B cell (primary cell): ENCODE measurements at regions not wholly inside any gene's neighbourhood (a gene's known extent, or its start where the extent isn't known, plus 50 kb on each side); places are given as distances from the start of the nearest gene placed in this dataset.

Experiments
- EZH2 ChIP-seq: IDR thresholded peaks from 2 replicates; pipeline ENCODE4 v1.6.1; 2012; ENCODE audit warnings: borderline replicate concordance, low read depth, mild to moderate bottlenecking, moderate library complexity, low read length; ENCODE audit not compliant: insufficient read depth, poor library complexity, severe bottlenecking
- TF ChIP-seq, protein P1 (sequence below): fragments of 200-600 bp; IDR thresholded peaks from one replicate; pipeline ENCODE4 v1.8.0; 2022; ENCODE audit warnings: antibody characterized with exemption, mild to moderate bottlenecking

GRCh38 chr5:2324788-2325187 is 426.7 kb downstream of the IRX2 start:
- TF ChIP-seq, protein P1, sequence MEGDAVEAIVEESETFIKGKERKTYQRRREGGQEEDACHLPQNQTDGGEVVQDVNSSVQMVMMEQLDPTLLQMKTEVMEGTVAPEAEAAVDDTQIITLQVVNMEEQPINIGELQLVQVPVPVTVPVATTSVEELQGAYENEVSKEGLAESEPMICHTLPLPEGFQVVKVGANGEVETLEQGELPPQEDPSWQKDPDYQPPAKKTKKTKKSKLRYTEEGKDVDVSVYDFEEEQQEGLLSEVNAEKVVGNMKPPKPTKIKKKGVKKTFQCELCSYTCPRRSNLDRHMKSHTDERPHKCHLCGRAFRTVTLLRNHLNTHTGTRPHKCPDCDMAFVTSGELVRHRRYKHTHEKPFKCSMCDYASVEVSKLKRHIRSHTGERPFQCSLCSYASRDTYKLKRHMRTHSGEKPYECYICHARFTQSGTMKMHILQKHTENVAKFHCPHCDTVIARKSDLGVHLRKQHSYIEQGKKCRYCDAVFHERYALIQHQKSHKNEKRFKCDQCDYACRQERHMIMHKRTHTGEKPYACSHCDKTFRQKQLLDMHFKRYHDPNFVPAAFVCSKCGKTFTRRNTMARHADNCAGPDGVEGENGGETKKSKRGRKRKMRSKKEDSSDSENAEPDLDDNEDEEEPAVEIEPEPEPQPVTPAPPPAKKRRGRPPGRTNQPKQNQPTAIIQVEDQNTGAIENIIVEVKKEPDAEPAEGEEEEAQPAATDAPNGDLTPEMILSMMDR = no peak
- no peak for TF ChIP-seq EZH2
